K562 (cell line): ENCODE measurements at regions not wholly inside any gene's neighbourhood (a gene's known extent, or its start where the extent isn't known, plus 50 kb on each side); places are given as distances from the start of the nearest gene placed in this dataset.

ENCODE experiments used
- BRF1 ChIP-seq: IDR thresholded peaks from 3 replicates; pipeline ENCODE4 v1.6.1; 2011; ENCODE audit warnings: borderline replicate concordance, mild to moderate bottlenecking; ENCODE audit not compliant: insufficient read length; ENCODE audit errors: extremely low read depth
- NCOA2 ChIP-seq, 2 experiments: fragments of 450-650 bp; IDR thresholded peaks; 2 replicates each; pipeline ENCODE4 v1.6.1; 2018; ENCODE audit warnings: mild to moderate bottlenecking in 2 of 2, moderate library complexity in 1 of 2; ENCODE audit not compliant: partially characterized antibody in 2 of 2
- PATZ1 ChIP-seq: fragments of 250-450 bp; sonication (Bioruptor Pico); IDR thresholded peaks from 2 replicates; pipeline ENCODE4 v1.5.0; 2020; ENCODE audit warnings: mild to moderate bottlenecking, borderline replicate concordance
- POLR3G ChIP-seq: IDR thresholded peaks from 2 replicates; pipeline ENCODE4 v1.6.1; 2011; ENCODE audit not compliant: insufficient read length, insufficient replicate concordance; ENCODE audit errors: extremely low read depth
- PURB ChIP-seq: sonication (generic); formaldehyde crosslinking; IDR thresholded peaks from 2 replicates; pipeline ENCODE4 v1.9.0; 2021; ENCODE audit warnings: low read depth, mild to moderate bottlenecking, missing genetic modification reagents
- RBM39 ChIP-seq: fragments of 200-400 bp; formaldehyde crosslinking; optimal IDR thresholded peaks from 2 replicates; pipeline ENCODE3; 2018; ENCODE audit warnings: low read depth, low read length
- SNRNP70 ChIP-seq: fragments of 200-400 bp; formaldehyde crosslinking; optimal IDR thresholded peaks from 2 replicates; pipeline ENCODE3; 2017; ENCODE audit warnings: low read depth, low read length
- TFE3 ChIP-seq: fragments of 450-650 bp; formaldehyde crosslinking; IDR thresholded peaks from 2 replicates; pipeline ENCODE4 v1.4.0; 2020; ENCODE audit warnings: mild to moderate bottlenecking, mixed read lengths
- ZNF644 ChIP-seq: fragments of 200-800 bp; sonication (Bioruptor generic); IDR thresholded peaks from 2 replicates; pipeline ENCODE4 v1.6.1; 2016; ENCODE audit warnings: low read depth, missing genetic modification characterization, missing compliant biosample characterization

- TF ChIP-seq ZNF644 (tag) (no peak), RBM39 (no peak), BRF1 (no peak), TFE3 (CRISPR knock-in tag) (no peak), PATZ1 (CRISPR knock-in tag) (no peak), SNRNP70 (no peak), POLR3G (no peak), PURB (CRISPR knock-in tag) (no peak), NCOA2 (IDR thresholded peaks at IDR 0.05; ENCODE audit: partially characterized antibody in 2 of 2) (no peak)
Observed at GRCh38 chr1:104392552-104392951, 642.9 kb downstream of the AMY1C start (continued).
